AG09319 (cell line): ENCODE measurements at regions not wholly inside any gene's neighbourhood (a gene's known extent, or its start where the extent isn't known, plus 50 kb on each side); places are given as distances from the start of the nearest gene placed in this dataset.

ENCODE experiments used
- DNase-seq: peaks from one replicate; pipeline ENCODE4 v3.0.0-alpha.2; 2010; ENCODE audit warnings: low read depth; ENCODE audit errors: extremely low read depth
- TF ChIP-seq, protein P1 (sequence below): IDR thresholded peaks from 2 replicates; pipeline ENCODE4 v1.5.1; 2011; ENCODE audit warnings: low read depth, mild to moderate bottlenecking, inconsistent platforms, low read length, moderate library complexity

DNA sequence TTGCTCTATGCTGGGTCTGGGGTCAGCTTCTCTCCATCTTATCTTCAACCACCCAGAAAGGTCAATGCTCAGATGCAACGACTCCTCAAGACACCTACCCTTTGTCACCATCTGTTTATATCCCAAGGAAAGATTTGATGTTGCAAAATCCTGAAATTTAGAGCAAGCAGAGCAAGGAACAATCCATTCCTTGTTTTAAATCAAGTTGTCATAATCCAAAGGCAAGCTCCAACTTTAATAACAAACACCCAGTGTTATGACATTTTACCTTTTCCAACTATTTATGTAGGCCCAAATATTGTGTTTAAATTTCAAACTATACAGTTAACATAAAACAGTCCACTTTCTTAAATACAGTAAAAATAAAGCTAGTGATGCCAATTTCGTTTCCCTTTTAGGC is 116.5 kb upstream of the LRIG1 start:
- TF ChIP-seq, protein P1, sequence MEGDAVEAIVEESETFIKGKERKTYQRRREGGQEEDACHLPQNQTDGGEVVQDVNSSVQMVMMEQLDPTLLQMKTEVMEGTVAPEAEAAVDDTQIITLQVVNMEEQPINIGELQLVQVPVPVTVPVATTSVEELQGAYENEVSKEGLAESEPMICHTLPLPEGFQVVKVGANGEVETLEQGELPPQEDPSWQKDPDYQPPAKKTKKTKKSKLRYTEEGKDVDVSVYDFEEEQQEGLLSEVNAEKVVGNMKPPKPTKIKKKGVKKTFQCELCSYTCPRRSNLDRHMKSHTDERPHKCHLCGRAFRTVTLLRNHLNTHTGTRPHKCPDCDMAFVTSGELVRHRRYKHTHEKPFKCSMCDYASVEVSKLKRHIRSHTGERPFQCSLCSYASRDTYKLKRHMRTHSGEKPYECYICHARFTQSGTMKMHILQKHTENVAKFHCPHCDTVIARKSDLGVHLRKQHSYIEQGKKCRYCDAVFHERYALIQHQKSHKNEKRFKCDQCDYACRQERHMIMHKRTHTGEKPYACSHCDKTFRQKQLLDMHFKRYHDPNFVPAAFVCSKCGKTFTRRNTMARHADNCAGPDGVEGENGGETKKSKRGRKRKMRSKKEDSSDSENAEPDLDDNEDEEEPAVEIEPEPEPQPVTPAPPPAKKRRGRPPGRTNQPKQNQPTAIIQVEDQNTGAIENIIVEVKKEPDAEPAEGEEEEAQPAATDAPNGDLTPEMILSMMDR: no peak

DNA sequence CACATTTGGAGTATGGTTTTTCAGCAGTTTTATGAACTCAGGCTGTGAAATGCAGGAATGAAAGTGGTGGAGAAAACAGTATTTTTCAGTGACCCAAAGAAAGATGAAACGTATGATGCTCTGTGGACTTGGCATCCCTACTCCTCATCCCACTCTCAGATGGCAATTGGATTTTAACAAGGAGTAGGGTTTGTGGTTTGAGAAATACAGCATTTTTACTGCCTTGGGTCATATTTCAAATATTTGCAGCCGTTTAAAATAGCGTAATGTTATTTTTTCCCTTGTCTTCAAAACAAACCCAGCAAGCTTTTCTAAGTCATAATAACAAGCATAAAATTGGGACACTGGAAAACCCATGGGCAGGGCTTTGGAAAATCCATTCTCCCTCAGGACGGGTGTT is 117.2 kb upstream of the LRIG1 start:
- no peak for DNase-seq
- TF ChIP-seq, protein P1: no peak

More for the DNA sequence above, 116.5 kb upstream of the LRIG1 start:
- DNase-seq: no peak

DNA sequence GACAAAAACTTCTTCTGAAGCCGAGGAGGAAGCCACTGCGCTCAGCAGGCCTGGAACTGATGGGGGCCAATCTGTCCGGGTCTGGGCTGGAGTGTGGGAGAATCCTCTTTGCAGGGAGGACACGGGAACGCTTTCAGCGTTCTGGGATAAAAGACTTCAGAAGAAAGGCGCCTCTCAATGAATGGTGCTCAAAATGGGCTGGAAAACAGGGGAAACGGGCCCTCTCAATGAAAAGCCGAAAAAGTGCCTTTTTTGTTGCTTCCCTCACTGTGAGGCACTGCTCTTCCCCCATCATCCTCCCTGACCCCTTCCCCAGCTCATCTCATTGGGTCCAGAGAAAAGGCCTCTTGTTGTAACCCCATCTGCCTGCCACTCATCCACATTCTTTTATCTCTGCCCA is 119.5 kb upstream of the LRIG1 start:
- DNase-seq: no peak

DNA sequence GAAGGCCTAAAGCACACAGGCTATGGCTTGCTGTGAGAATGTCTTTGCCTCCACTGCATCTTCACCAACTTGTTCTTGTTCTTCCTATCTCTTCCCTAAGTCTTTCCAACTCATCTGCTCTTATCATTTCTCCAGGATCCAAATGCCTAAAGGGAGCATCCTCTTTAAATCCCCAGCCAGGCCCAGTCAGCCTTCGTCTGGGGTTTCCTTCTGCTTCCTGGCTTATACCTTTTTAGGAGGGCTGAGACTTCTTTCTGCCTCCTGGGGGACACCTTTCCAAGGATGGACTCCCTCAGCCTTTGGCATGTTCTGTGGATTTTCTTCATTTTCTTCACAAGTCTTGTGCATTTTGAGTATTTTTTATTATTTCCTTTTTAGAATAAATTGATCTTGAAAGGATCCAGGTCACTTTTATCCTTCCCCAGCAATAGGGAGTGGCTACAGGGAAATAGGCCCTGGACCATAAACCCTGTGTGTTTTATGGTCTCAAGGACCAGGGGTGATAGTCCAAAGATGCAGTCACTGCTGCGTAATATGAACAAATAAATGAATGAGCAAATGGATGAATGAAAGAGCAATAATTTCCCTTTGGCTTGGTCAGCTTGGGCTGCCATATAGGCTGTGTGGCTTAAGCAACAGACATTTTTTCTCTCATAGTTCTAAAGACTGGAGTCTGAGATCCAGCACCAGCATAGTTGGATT is 122.1 kb upstream of the LRIG1 start:
- DNase-seq: no peak

More for the DNA sequence above, 119.5 kb upstream of the LRIG1 start:
- TF ChIP-seq, protein P1: no peak

DNA sequence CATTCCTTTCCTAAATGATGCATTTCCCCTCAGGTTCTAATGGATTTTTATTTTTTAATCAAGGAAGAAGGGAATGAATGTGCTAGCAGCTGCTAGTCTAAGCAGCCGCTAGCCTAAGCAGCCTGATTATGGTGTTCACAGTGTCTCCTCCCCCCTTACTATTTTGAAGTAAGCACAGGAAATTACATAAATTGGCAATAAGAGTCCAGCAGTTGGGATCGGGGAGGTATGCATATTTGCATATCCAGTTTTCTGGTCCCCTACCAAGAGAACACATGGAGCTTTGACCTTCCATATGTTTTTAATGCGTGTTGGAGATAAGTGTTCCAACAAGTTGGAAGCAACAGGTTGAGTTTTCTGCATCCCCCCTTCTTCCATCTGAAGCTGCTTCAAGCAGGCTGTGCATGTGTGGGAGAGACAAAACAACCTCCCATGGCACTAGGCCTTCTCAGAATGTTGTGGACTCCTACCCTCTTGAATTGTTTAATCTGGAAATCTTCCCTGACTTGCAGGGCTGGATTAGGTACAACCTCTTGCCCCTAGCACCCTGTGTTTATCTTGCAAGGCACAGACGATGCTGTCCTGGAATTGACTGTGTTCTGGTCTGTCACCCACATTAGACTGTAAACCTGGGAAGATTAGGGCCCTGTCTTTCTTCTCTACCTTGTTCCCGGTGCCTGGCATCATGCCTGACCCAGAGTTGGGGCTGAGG is 124.8 kb upstream of the LRIG1 start:
- no peak for DNase-seq
- TF ChIP-seq, protein P1: no peak

More for the DNA sequence above, 122.1 kb upstream of the LRIG1 start:
- TF ChIP-seq, protein P1: no peak

DNA sequence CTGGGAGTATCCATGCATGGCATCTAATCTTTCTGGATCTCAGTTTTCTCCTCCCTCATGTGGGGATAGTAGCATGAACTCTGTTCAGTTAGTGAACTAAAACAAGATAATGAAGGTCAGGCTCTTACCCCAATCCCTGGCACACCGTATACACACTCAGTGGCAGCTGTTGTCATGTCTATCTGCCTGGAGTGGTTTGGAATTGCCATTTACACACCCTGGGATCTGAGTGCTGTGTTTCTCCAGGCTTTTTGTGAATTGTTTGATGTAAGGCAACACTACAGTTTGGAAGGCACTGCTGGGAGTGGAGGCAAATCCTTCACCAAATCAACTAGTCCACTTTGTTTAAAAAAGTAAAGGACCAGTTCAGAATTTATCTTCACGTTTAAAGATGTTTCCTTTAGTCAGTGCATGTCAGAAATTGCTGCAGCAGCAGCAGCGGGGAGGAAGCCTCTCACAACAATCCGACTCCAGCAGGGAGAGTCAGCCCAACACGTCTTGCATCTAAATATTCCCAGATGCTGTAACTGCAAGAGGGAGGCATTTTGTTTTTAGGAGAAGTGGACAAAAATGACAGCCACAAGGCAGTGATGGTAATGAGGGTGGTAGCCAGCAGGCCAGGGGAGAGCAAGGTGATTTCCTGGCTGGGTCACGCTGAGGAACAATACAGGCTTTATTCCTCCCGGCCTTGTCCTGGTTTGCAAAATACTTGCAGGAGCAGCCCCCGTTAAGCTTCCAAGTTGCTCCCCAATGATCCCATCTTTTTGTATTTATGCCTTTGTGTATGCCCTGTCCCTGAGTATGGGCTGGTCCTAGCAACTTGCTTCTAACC is 128.5 kb upstream of the LRIG1 start:
- no peak for DNase-seq
- TF ChIP-seq, protein P1: no peak
